BJ (cell line): ENCODE measurements at regions not wholly inside any gene's neighbourhood (a gene's known extent, or its start where the extent isn't known, plus 50 kb on each side); places are given as distances from the start of the nearest gene placed in this dataset.

Experiments used
- CTCF ChIA-PET: fragments of 350-600 bp; formaldehyde crosslinking; extraction: SDS; loops from one replicate; lab custom pipeline; 2021; ENCODE audit warnings: antibody characterized with exemption, inconsistent platforms; lab: Yijun Ruan, JAX
- POLR2A ChIA-PET: fragments of 300-600 bp; sonication (Branson Sonifier 250); formaldehyde crosslinking; extraction: SDS; loops from one replicate; lab custom pipeline; 2021; ENCODE audit warnings: antibody characterized with exemption; lab: Charles Lee
- DNase-seq: peaks from one replicate; pipeline ENCODE4 v3.0.0-alpha.2; 2011; ENCODE audit warnings: low read depth
- H3K27me3 ChIP-seq: 2 replicates; pipeline ENCODE4 v1.6.0; 2011; ENCODE audit warnings: low read length; ENCODE audit not compliant: control insufficient read depth, insufficient read depth
- H3K36me3 ChIP-seq: 2 replicates; pipeline ENCODE4 v1.5.1; 2011; ENCODE audit warnings: low read length; ENCODE audit not compliant: control insufficient read depth, insufficient read depth
- H3K4me3 ChIP-seq: 2 replicates; pipeline ENCODE4 v1.5.1; 2011; ENCODE audit warnings: low read depth, mild to moderate bottlenecking, control low read depth, low read length
- TF ChIP-seq, protein P1 (sequence below): IDR thresholded peaks from 2 replicates; pipeline ENCODE4 v1.5.1; 2011; ENCODE audit warnings: low read depth, mild to moderate bottlenecking, control low read depth, inconsistent platforms, low read length, moderate library complexity; ENCODE audit not compliant: insufficient read depth

DNA sequence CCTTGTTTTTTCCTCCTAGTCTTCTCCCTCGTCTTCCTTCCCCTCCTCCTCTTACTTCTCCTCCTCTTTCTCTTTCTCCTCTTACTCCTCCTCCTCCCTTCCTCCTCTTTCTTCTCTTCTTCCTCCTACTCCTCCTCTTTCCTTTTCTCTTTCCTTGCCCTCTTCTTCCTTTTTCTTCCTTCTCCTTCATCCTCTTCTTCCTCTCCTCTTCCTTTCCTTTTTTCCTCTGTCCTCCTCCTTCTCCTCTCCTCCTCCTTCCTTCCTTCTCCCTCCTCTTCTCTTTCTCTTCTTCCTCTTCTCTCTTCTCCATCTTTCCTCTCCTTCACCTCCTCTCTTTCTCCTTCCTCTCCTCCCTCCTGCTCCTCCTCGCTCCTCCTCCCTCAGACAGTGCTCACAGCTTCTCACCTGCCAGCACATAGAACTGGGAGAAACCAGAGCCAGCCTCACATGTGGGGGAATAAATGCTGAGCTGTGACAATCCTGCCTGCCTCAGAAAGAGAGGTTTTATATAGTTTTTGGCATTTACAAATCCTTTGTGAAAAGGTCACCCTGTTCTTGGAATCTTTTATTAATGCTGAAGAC lies 84.3 kb upstream of the NLRP1 start:
- CTCF ChIA-PET, result interaction anchor here (1.0 kb wide), 1 partner anchor 24 kb away, joined by 3 read pairs; no protein-coding TSS in a partner anchor
- no peak for DNase-seq
- Histone ChIP-seq H3K27me3 (peaks cover 4% of the 10 kb centered on the region; the same call in 1 of the 2 replicates), H3K4me3 (no peak overlapping the region), H3K36me3 (no peaks in the 10 kb centered on the region)
- POLR2A ChIA-PET, result no interaction called here
- TF ChIP-seq, protein P1, sequence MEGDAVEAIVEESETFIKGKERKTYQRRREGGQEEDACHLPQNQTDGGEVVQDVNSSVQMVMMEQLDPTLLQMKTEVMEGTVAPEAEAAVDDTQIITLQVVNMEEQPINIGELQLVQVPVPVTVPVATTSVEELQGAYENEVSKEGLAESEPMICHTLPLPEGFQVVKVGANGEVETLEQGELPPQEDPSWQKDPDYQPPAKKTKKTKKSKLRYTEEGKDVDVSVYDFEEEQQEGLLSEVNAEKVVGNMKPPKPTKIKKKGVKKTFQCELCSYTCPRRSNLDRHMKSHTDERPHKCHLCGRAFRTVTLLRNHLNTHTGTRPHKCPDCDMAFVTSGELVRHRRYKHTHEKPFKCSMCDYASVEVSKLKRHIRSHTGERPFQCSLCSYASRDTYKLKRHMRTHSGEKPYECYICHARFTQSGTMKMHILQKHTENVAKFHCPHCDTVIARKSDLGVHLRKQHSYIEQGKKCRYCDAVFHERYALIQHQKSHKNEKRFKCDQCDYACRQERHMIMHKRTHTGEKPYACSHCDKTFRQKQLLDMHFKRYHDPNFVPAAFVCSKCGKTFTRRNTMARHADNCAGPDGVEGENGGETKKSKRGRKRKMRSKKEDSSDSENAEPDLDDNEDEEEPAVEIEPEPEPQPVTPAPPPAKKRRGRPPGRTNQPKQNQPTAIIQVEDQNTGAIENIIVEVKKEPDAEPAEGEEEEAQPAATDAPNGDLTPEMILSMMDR, result no peak

DNA sequence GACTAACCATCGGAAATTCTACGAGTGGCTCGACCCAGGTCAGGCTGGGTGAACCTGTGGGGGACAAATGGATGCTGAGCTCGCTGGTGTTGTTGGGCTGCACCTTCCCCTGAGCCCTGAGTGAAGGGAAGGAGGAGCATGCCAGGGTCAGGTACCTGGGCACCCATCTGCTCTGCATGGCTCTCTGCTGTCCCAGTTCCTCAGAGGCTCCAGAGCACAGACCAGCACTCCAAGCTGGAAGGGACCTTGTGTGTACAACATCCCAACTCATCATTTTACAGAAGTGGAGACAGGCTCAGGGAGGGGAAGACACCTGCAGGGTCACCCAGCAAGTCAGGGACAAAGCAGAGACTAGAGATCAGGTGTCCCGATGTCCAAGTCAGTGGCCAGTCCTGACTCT lies 84.9 kb upstream of the NLRP1 start:
- no peak overlapping the region for H3K4me3 ChIP-seq
- TF ChIP-seq, protein P1, result no peak
- H3K27me3 ChIP-seq, result peaks cover 4% of the 10 kb centered on the region; the same call in 1 of the 2 replicates
- DNase-seq, result no peak
- CTCF ChIA-PET, result interaction anchor here (1.0 kb wide), 1 partner anchor 24 kb away, joined by 3 read pairs; no protein-coding TSS in a partner anchor
- POLR2A ChIA-PET, result no interaction called here
- H3K36me3 ChIP-seq, result no peaks in the 10 kb centered on the region

DNA sequence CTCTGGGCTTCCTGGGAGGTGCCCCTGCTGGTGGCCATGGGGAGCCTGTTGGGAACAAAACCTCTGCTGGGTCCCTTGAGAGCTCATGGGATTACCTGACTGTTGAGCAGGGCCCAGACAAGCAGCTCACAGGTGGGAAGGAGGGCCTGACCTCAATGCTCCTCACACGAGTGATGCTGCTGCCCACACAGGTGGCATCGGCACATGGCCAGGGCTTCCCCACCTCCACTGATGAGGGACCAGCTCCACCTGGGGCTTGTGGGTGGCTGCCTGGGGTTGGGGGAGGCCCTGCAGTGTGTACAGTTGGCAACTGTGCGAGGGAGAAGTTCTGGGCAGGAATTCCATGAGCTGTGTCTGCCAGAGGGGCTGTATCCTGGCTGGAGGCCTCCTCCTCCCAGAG lies 87.8 kb upstream of the NLRP1 start:
- no peak for DNase-seq
- H3K36me3 ChIP-seq, result no peaks in the 10 kb centered on the region
- POLR2A ChIA-PET, result no interaction called here
- H3K27me3 ChIP-seq, result peaks cover 2% of the 10 kb centered on the region; the same call in 1 of the 2 replicates
- CTCF ChIA-PET, result interaction anchor here (1.1 to 1.4 kb wide), 2 partner anchors 16 to 23 kb away, joined by 3 to 6 read pairs; no protein-coding TSS in a partner anchor
- no peak overlapping the region for H3K4me3 ChIP-seq
- TF ChIP-seq, protein P1, result no peak

DNA sequence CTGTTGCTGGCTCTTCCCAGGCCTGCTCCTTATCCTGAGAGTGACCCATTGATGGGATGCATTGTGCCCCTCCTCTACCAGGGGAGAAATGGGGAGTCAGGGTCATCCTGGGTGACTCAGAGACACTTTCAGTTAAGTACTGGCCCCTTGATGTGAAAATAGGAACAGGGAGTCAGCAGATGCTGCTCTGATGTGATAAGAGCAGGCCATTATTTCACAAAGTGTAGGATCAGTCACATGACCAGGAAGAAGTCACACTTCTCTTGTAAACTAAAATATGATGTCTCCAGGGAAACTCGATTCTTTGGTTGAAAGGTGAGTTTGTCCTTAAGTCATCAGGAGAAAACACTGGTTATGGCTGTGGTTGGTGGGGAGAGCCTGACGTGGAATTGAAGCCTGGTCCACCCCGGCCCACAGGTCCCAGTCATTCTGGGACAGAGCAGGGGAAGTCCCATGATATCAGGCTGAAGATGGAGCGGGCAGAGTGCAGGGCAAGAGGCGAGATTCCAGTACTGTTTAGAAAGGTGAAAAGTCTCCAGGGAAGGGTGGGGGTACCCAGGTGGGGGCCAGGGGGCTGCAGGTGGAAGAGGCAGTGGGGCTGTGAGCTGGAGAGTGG lies 88.6 kb upstream of the NLRP1 start:
- ChIA-PET POLR2A (no interaction called here), CTCF (no interaction called here)
- Histone ChIP-seq H3K27me3 (peaks cover 2% of the 10 kb centered on the region; the same call in 1 of the 2 replicates), H3K36me3 (no peaks in the 10 kb centered on the region), H3K4me3 (no peak overlapping the region)
- DNase-seq, result no peak
- TF ChIP-seq, protein P1, result no peak

DNA sequence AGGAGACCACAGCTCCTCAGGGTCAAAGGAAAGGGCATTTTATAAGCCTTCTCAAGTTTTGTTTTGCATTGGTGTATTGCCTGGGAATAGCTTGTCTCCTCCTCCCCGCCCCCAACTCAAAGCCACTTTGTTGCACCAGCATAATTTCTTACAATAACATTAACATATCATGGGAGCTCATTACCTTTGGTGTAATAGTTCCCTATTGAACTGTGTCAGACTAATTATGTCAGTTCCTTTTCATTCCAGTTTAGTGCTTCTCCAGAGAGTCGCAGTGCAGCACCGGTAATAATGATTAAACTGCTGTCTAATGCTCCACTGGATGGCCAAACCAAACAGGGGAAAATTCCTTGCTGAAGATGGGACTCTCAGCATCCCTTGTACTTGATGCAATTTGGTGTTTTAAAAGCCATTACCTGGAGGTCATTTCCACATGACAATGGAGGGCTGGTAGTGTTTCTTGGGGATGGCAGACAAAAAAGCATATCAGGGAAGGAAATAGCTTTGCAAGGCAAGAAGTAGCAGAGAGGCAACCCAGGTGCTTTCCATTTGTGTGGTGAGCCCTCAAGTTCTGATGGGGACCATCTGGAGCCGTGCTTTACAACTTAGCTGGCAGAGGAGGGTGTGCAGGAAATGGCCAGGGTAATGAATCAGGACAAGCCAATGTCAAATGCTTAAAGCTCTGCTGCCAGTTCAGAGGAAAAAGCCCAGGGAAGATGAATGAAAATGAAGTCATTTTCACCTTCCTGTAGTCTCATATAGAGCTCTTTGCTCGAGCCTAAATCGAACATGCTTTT lies 91.5 kb upstream of the NLRP1 start:
- TF ChIP-seq, protein P1, result no peak
- CTCF ChIA-PET, result no interaction called here

More for the DNA sequence above, 91.5 kb upstream of the NLRP1 start:
- no peak for DNase-seq
- Histone ChIP-seq H3K36me3 (no peaks in the 10 kb centered on the region), H3K27me3 (no peaks in the 10 kb centered on the region; the same call in 1 of the 2 replicates), H3K4me3 (no peak overlapping the region)
- POLR2A ChIA-PET, result no interaction called here
